ENCODE measurements at regions not wholly inside any gene's neighbourhood (a gene's known extent, or its start where the extent isn't known, plus 50 kb on each side); places are given as distances from the start of the nearest gene placed in this dataset.

- Histone ChIP-seq H3K27me3 (no peaks in the 10 kb centered on the region), H3K27ac (no peak overlapping the region), H3K4me1 (no peaks in the 10 kb centered on the region), H3K36me3 (no peaks in the 10 kb centered on the region), H3K9me3 (no peaks in the 10 kb centered on the region), H3K4me3 (no peak overlapping the region)
- no peak for TF ChIP-seq POLR2A (IDR thresholded peaks at IDR 0.05)
- no peak for TF ChIP-seq CTCF (IDR thresholded peaks at IDR 0.05)
- TF ChIP-seq EP300 (IDR thresholded peaks at IDR 0.05): no peak
- TF ChIP-seq POLR2AphosphoS5 (IDR thresholded peaks at IDR 0.05): no peak
- 4 to 25% methylated on average over 3 to 6 of the region's 6 CpGs for WGBS, 2 donors (ENCODE audit: low coverage in 1 of 2)
- no peak for ATAC-seq
These were observed 760.6 kb downstream of the IRX1 start for GRCh38 chr5:4356201-4356600.

- no peaks in the 10 kb centered on the region for H3K9me3 ChIP-seq
- no peak for TF ChIP-seq CTCF (IDR thresholded peaks at IDR 0.05)
- H3K27ac ChIP-seq: no peak overlapping the region
- H3K36me3 ChIP-seq: no peaks in the 10 kb centered on the region
- no peak overlapping the region for H3K4me3 ChIP-seq
- 96% methylated on average over 2 of the region's 2 CpGs; no CpG with 5 or more reads in 1 of the 2 donors for WGBS, 2 donors (ENCODE audit: low coverage in 1 of 2)
- H3K4me1 ChIP-seq: no peaks in the 10 kb centered on the region
- ATAC-seq: no peak
- H3K27me3 ChIP-seq: no peaks in the 10 kb centered on the region
These were observed 764.2 kb downstream of the IRX1 start for GRCh38 chr5:4359847-4360246.

- Histone ChIP-seq H3K4me1 (no peaks in the 10 kb centered on the region), H3K9me3 (no peaks in the 10 kb centered on the region), H3K27ac (no peak overlapping the region), H3K36me3 (no peaks in the 10 kb centered on the region), H3K4me3 (no peak overlapping the region), H3K27me3 (no peaks in the 10 kb centered on the region)
- 53 to 68% methylated on average over 3 of the region's 3 CpGs for WGBS, 2 donors (ENCODE audit: low coverage in 1 of 2)
- no peak for ATAC-seq
- TF ChIP-seq CTCF (IDR thresholded peaks at IDR 0.05): no peak
- TF ChIP-seq POLR2AphosphoS5 (IDR thresholded peaks at IDR 0.05): no peak
- TF ChIP-seq POLR2A (IDR thresholded peaks at IDR 0.05): no peak
- TF ChIP-seq EP300 (IDR thresholded peaks at IDR 0.05): no peak
These were observed 766.1 kb downstream of the IRX1 start for GRCh38 chr5:4361753-4362152.

- H3K27ac ChIP-seq: no peak overlapping the region
- TF ChIP-seq POLR2AphosphoS5 (IDR thresholded peaks at IDR 0.05) (no peak), EP300 (IDR thresholded peaks at IDR 0.05) (no peak), POLR2A (IDR thresholded peaks at IDR 0.05) (no peak), CTCF (IDR thresholded peaks at IDR 0.05) (no peak)
- H3K27me3 ChIP-seq: no peaks in the 10 kb centered on the region
- ATAC-seq: no peak
- no peaks in the 10 kb centered on the region for H3K36me3 ChIP-seq
- H3K4me1 ChIP-seq: no peaks in the 10 kb centered on the region
- no peak overlapping the region for H3K4me3 ChIP-seq
- no peaks in the 10 kb centered on the region for H3K9me3 ChIP-seq
- WGBS, 2 donors (ENCODE audit: low coverage in 1 of 2): 60 to 84% methylated on average over 2 of the region's 2 CpGs
These were observed 766.8 kb downstream of the IRX1 start for GRCh38 chr5:4362411-4362810.

- WGBS, 2 donors (ENCODE audit: low coverage in 1 of 2): 8 to 43% methylated on average over 2 of the region's 2 CpGs
- H3K27ac ChIP-seq: no peak overlapping the region
- H3K36me3 ChIP-seq: no peaks in the 10 kb centered on the region
- no peak for ATAC-seq
- no peak overlapping the region for H3K4me3 ChIP-seq
- no peak for TF ChIP-seq POLR2A (IDR thresholded peaks at IDR 0.05)
- TF ChIP-seq POLR2AphosphoS5 (IDR thresholded peaks at IDR 0.05): no peak
- no peak for TF ChIP-seq CTCF (IDR thresholded peaks at IDR 0.05)
- TF ChIP-seq EP300 (IDR thresholded peaks at IDR 0.05): no peak
- H3K4me1 ChIP-seq: no peaks in the 10 kb centered on the region
- no peaks in the 10 kb centered on the region for H3K9me3 ChIP-seq
- no peaks in the 10 kb centered on the region for H3K27me3 ChIP-seq
These were observed 767.4 kb downstream of the IRX1 start for GRCh38 chr5:4363045-4363444.
